IPS-18a (cell line): ENCODE measurements at regions not wholly inside any gene's neighbourhood (a gene's known extent, or its start where the extent isn't known, plus 50 kb on each side); places are given as distances from the start of the nearest gene placed in this dataset.

Source experiments
- H3K27ac ChIP-seq: one replicate; pipeline ENCODE4 v1.5.1; 2013; ENCODE audit warnings: low read length
- H3K27me3 ChIP-seq: one replicate; pipeline ENCODE4 v1.6.1; 2013; ENCODE audit warnings: mild to moderate bottlenecking, low read length; ENCODE audit not compliant: control insufficient read depth, insufficient read depth
- H3K36me3 ChIP-seq: one replicate; pipeline ENCODE4 v1.6.1; 2013; ENCODE audit warnings: low read depth, low read length; ENCODE audit not compliant: control insufficient read depth
- H3K4me1 ChIP-seq: one replicate; pipeline ENCODE4 v1.6.1; 2013; ENCODE audit warnings: low read depth, low read length; ENCODE audit not compliant: control insufficient read depth
- H3K4me3 ChIP-seq: one replicate; pipeline ENCODE4 v1.5.1; 2013; ENCODE audit warnings: low read length
- H3K9ac ChIP-seq: one replicate; pipeline ENCODE4 v1.6.1; 2013; ENCODE audit warnings: mild to moderate bottlenecking, low read length, moderate library complexity
- H3K9me3 ChIP-seq: one replicate; pipeline ENCODE4 v1.6.1; 2013; ENCODE audit warnings: low read depth, low read length; ENCODE audit not compliant: control insufficient read depth

- Histone ChIP-seq H3K27ac (no peak overlapping the region), H3K9ac (no peak overlapping the region), H3K4me3 (no peak overlapping the region), H3K36me3 (no peaks in the 10 kb centered on the region), H3K27me3 (no peaks in the 10 kb centered on the region), H3K9me3 (no peaks in the 10 kb centered on the region), H3K4me1 (no peaks in the 10 kb centered on the region)
Observed at GRCh38 chr14:53553221-53553620, 400.1 kb upstream of the DDHD1 start.

DNA sequence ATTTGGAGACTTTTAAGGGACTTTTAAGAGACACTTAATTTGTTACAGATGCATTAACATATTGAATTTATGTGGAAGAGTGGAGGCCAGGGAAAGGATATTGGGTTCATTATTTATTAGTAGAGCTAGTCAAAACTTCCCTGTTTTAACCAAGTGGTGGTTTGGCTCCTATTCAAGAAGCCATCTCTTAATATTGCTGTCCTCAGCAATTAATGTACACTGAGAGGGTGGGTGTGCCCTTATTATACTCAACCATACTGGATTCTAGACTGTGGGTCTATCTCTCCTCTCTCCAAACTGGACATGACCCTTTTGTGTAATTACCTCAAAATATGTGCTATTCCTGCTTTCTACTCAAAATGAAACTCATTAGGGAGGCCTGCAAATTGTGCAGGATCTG is 398.7 kb upstream of the DDHD1 start:
- Histone ChIP-seq H3K9ac (no peak overlapping the region), H3K27me3 (no peaks in the 10 kb centered on the region), H3K27ac (no peak overlapping the region), H3K9me3 (no peaks in the 10 kb centered on the region), H3K4me3 (no peak overlapping the region), H3K36me3 (no peaks in the 10 kb centered on the region), H3K4me1 (no peaks in the 10 kb centered on the region)

DNA sequence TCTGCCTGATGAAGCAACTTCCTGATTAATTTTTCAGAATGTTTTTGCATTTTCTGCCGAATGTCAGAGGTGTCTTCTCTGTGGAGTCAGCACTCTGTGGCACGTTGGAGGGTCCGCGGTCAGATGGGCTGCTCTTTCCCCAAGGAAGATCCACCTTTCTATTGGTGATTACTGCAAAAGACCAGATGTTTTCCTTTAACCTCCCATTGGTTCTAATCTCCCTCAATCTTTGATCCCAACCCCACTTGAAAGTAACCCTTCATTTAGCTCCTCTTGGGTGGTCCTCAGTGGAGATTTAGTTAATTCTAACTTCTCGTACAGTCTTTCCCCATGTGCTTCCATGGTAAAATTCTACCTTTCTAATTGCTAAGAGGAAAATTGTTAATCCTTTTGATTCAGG is 397.7 kb upstream of the DDHD1 start:
- H3K36me3 ChIP-seq, result no peaks in the 10 kb centered on the region
- H3K9ac ChIP-seq, result no peak overlapping the region
- H3K27ac ChIP-seq, result no peak overlapping the region
- H3K9me3 ChIP-seq, result no peaks in the 10 kb centered on the region
- no peak overlapping the region for H3K4me3 ChIP-seq
- no peaks in the 10 kb centered on the region for H3K27me3 ChIP-seq
- H3K4me1 ChIP-seq, result no peaks in the 10 kb centered on the region

GRCh38 chr14:53549956-53550355 is 396.8 kb upstream of the DDHD1 start:
- H3K27me3 ChIP-seq, result no peaks in the 10 kb centered on the region
- H3K36me3 ChIP-seq, result no peaks in the 10 kb centered on the region
- no peaks in the 10 kb centered on the region for H3K4me1 ChIP-seq
- no peak overlapping the region for H3K27ac ChIP-seq
- no peak overlapping the region for H3K4me3 ChIP-seq
- H3K9me3 ChIP-seq, result no peaks in the 10 kb centered on the region
- H3K9ac ChIP-seq, result no peak overlapping the region

- Histone ChIP-seq H3K36me3 (no peaks in the 10 kb centered on the region), H3K27ac (no peak overlapping the region), H3K4me3 (no peak overlapping the region), H3K4me1 (no peaks in the 10 kb centered on the region), H3K9me3 (no peaks in the 10 kb centered on the region), H3K27me3 (no peaks in the 10 kb centered on the region), H3K9ac (no peak overlapping the region)
Observed at GRCh38 chr14:53547593-53547992, 394.5 kb upstream of the DDHD1 start.

GRCh38 chr14:53545217-53545616 is 392.1 kb upstream of the DDHD1 start:
- no peak overlapping the region for H3K9ac ChIP-seq
- H3K27me3 ChIP-seq, result no peaks in the 10 kb centered on the region
- H3K4me3 ChIP-seq, result no peak overlapping the region
- no peaks in the 10 kb centered on the region for H3K4me1 ChIP-seq
- no peaks in the 10 kb centered on the region for H3K36me3 ChIP-seq
- H3K27ac ChIP-seq, result no peak overlapping the region
- no peaks in the 10 kb centered on the region for H3K9me3 ChIP-seq

DNA sequence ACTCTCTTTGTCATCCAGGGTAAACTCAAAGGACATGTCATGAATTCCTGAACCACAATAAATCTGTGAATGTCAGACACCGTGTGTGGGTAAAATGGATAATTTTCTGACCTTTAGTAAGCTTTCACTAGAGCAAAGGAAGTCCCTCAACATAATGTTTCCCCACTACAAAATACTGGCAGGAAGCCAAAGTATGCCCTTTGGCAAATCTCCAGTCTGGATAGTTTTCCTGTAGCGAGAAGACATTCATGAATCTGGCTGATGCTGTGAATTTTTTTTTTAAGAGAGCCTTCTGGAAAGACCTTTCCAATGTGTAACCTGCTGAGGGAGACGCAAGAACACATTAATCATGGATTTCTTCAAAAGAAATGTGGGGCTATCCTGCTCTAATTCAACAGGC is 389.6 kb upstream of the DDHD1 start:
- Histone ChIP-seq H3K4me3 (no peak overlapping the region), H3K36me3 (no peaks in the 10 kb centered on the region), H3K27me3 (no peaks in the 10 kb centered on the region), H3K9me3 (no peaks in the 10 kb centered on the region), H3K4me1 (peaks cover 5% of the 10 kb centered on the region), H3K27ac (no peak overlapping the region), H3K9ac (no peak overlapping the region)

- Histone ChIP-seq H3K4me1 (peaks cover 5% of the 10 kb centered on the region), H3K9me3 (no peaks in the 10 kb centered on the region), H3K4me3 (no peak overlapping the region), H3K36me3 (no peaks in the 10 kb centered on the region), H3K9ac (no peak overlapping the region), H3K27ac (no peak overlapping the region), H3K27me3 (no peaks in the 10 kb centered on the region)
Observed at GRCh38 chr14:53541411-53541810, 388.3 kb upstream of the DDHD1 start.

GRCh38 chr14:53539489-53540126 is 386.5 kb upstream of the DDHD1 start:
- Histone ChIP-seq H3K36me3 (no peaks in the 10 kb centered on the region), H3K9me3 (no peaks in the 10 kb centered on the region), H3K4me1 (peaks cover 5% of the 10 kb centered on the region), H3K9ac (no peak overlapping the region), H3K4me3 (no peak overlapping the region), H3K27me3 (no peaks in the 10 kb centered on the region), H3K27ac (no peak overlapping the region)

- no peaks in the 10 kb centered on the region for H3K27me3 ChIP-seq
- H3K4me3 ChIP-seq, result no peak overlapping the region
- H3K4me1 ChIP-seq, result peaks cover 5% of the 10 kb centered on the region
- H3K9me3 ChIP-seq, result no peaks in the 10 kb centered on the region
- no peaks in the 10 kb centered on the region for H3K36me3 ChIP-seq
- H3K27ac ChIP-seq, result no peak overlapping the region
- H3K9ac ChIP-seq, result no peak overlapping the region
Observed at GRCh38 chr14:53538316-53538881, 385.3 kb upstream of the DDHD1 start.

- H3K27me3 ChIP-seq, result no peaks in the 10 kb centered on the region
- no peak overlapping the region for H3K27ac ChIP-seq
- H3K9ac ChIP-seq, result no peak overlapping the region
- H3K4me3 ChIP-seq, result no peak overlapping the region
- no peaks in the 10 kb centered on the region for H3K9me3 ChIP-seq
- H3K4me1 ChIP-seq, result peaks cover 5% of the 10 kb centered on the region
- no peaks in the 10 kb centered on the region for H3K36me3 ChIP-seq
Observed at GRCh38 chr14:53537422-53538315, 384.5 kb upstream of the DDHD1 start.
